ENCODE measurements at regions not wholly inside any gene's neighbourhood (a gene's known extent, or its start where the extent isn't known, plus 50 kb on each side); places are given as distances from the start of the nearest gene placed in this dataset.

GRCh38 chr7:156147756-156148504 lies 335.7 kb upstream of the SHH start:
- no peak for DNase-seq

- no peak for DNase-seq
Measured at GRCh38 chr7:156147104-156147503, 334.8 kb upstream of the SHH start.

- no peak for DNase-seq
Measured at GRCh38 chr7:156145996-156146395, 333.7 kb upstream of the SHH start.

GRCh38 chr7:156145184-156145583 lies 332.9 kb upstream of the SHH start:
- DNase-seq, result no peak

- DNase-seq, result no peak
Measured at GRCh38 chr7:156143683-156144082, 331.4 kb upstream of the SHH start.

GRCh38 chr7:156143158-156143557 lies 330.9 kb upstream of the SHH start:
- no peak for DNase-seq

- no peak for DNase-seq
Measured at GRCh38 chr7:156141941-156142340, 329.7 kb upstream of the SHH start.

GRCh38 chr7:156140896-156141295 lies 328.6 kb upstream of the SHH start:
- no peak for DNase-seq

- DNase-seq, result no peak
Measured at GRCh38 chr7:156140447-156140846, 328.2 kb upstream of the SHH start.

- no peak for DNase-seq
Measured at GRCh38 chr7:156139633-156140032, 327.4 kb upstream of the SHH start.

- no peak for DNase-seq
Measured at GRCh38 chr7:156139112-156139511, 326.8 kb upstream of the SHH start.

- DNase-seq, result no peak
Measured at GRCh38 chr7:156131881-156132280, 319.6 kb upstream of the SHH start.

GRCh38 chr7:156129522-156129921 lies 317.3 kb upstream of the SHH start:
- DNase-seq, result no peak

GRCh38 chr7:156128496-156128895 lies 316.2 kb upstream of the SHH start:
- DNase-seq, result no peak

- no peak for DNase-seq
Measured at GRCh38 chr7:156127166-156128134, 315.2 kb upstream of the SHH start.

- DNase-seq, result no peak
Measured at GRCh38 chr7:156125841-156126730, 313.8 kb upstream of the SHH start.

GRCh38 chr7:156124356-156124755 lies 312.1 kb upstream of the SHH start:
- DNase-seq, result no peak

- DNase-seq, result no peak
Measured at GRCh38 chr7:156123362-156123761, 311.1 kb upstream of the SHH start.

- DNase-seq, result no peak
Measured at GRCh38 chr7:156122752-156123354, 310.6 kb upstream of the SHH start.

GRCh38 chr7:156121956-156122355 lies 309.7 kb upstream of the SHH start:
- DNase-seq, result no peak

- DNase-seq, result no peak
Measured at GRCh38 chr7:156121434-156121833, 309.2 kb upstream of the SHH start.

GRCh38 chr7:156120552-156120951 lies 308.3 kb upstream of the SHH start:
- DNase-seq, result no peak

- DNase-seq, result no peak
Measured at GRCh38 chr7:156119771-156120170, 307.5 kb upstream of the SHH start.

Measured in NCI-H524 treated with DMSO at 0.1 percent for 48 hours (cell line).